ENCODE measurements at regions not wholly inside any gene's neighbourhood (a gene's known extent, or its start where the extent isn't known, plus 50 kb on each side); places are given as distances from the start of the nearest gene placed in this dataset.
A peak's percentile ranks its signal among the peaks of the same experiment; 100 is the strongest.

DNA sequence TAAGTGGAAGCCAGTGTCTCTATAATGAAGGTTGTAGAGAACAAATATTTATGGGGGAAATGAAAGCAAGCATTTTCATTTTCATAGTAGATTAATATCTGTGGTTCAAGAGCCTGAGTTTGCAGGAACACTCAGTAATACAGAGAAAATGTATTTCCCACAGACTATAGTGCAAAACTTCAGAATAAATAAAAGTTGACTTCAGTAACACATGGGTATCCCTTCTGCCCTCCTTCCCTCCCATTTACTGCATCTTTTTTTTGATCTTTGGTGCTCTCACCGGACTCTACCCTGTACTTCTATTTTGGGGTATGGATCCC lies 75.3 kb upstream of the AMN1 start:
- TF ChIP-seq PATZ1 (CRISPR knock-in tag; IDR thresholded peaks at IDR 0.05; ENCODE audit: borderline replicate concordance) (no peak), ZFP36 (IDR thresholded peaks at IDR 0.05; ENCODE audit: low read depth, low read length, partially characterized antibody) (no peak), NCOR1 (IDR thresholded peaks at IDR 0.05) (no peak), GTF2F1 (IDR thresholded peaks at IDR 0.05; ENCODE audit: low read depth, low read length) (no peak), E2F1 (CRISPR knock-in tag; IDR thresholded peaks at IDR 0.05) (no peak), KHSRP (IDR thresholded peaks at IDR 0.05) (no peak), NR3C1 (CRISPR knock-in tag; IDR thresholded peaks at IDR 0.05) (no peak), ZNF764 (CRISPR knock-in tag; IDR thresholded peaks at IDR 0.05; ENCODE audit: low read depth) (no peak), TAF1 (IDR thresholded peaks at IDR 0.05; ENCODE audit: control insufficient read depth, extremely low read depth, insufficient read depth, low read length, severe bottlenecking) (no peak), PHF8 (IDR thresholded peaks at IDR 0.05; ENCODE audit: borderline replicate concordance, low read length) (no peak), SAFB2 (IDR thresholded peaks at IDR 0.05; ENCODE audit: borderline replicate concordance, low read depth, low read length, severe bottlenecking) (no peak), PHB2 (IDR thresholded peaks at IDR 0.05; ENCODE audit: low read depth) (no peak), HLTF (IDR thresholded peaks at IDR 0.05) (no peak)
- TF ChIP-seq, protein P1, sequence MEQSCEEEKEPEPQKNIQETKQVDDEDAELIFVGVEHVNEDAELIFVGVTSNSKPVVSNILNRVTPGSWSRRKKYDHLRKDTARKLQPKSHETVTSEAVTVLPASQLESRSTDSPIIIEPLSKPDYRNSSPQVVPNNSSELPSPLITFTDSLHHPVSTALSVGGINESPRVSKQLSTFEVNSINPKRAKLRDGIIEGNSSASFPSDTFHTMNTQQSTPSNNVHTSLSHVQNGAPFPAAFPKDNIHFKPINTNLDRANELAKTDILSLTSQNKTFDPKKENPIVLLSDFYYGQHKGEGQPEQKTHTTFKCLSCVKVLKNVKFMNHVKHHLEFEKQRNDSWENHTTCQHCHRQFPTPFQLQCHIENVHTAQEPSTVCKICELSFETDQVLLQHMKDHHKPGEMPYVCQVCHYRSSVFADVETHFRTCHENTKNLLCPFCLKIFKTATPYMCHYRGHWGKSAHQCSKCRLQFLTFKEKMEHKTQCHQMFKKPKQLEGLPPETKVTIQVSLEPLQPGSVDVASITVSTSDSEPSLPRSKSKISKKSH (CRISPR knock-in tag; IDR thresholded peaks at IDR 0.05) = no peak
- TF ChIP-seq, protein P2, sequence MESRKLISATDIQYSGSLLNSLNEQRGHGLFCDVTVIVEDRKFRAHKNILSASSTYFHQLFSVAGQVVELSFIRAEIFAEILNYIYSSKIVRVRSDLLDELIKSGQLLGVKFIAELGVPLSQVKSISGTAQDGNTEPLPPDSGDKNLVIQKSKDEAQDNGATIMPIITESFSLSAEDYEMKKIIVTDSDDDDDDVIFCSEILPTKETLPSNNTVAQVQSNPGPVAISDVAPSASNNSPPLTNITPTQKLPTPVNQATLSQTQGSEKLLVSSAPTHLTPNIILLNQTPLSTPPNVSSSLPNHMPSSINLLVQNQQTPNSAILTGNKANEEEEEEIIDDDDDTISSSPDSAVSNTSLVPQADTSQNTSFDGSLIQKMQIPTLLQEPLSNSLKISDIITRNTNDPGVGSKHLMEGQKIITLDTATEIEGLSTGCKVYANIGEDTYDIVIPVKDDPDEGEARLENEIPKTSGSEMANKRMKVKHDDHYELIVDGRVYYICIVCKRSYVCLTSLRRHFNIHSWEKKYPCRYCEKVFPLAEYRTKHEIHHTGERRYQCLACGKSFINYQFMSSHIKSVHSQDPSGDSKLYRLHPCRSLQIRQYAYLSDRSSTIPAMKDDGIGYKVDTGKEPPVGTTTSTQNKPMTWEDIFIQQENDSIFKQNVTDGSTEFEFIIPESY (CRISPR knock-in tag; IDR thresholded peaks at IDR 0.05) = no peak
- no peak overlapping the region for H3K9ac ChIP-seq (ENCODE audit: insufficient read depth in 1 of 2, low read depth in 2 of 2, low read length in 2 of 2)
- ATAC-seq (no peak), FAIRE-seq (no peak), DNase-seq (ENCODE audit: extremely low read depth in 1 of 4, low spot score in 3 of 4) (no peak)
- POLR2A ChIA-PET = no interaction called here
- no peaks in the 10 kb centered on the region for H3K9me1 ChIP-seq (ENCODE audit: control insufficient read depth, insufficient read depth, low read length)
- H2AFZ ChIP-seq (ENCODE audit: low read depth, low read length) = no peak overlapping the region
- 0 out of 2 replicates have a peak, but pooled peaks cover 2% of the 10 kb centered on the region for H3K9me3 ChIP-seq (replicated peaks; ENCODE audit: control insufficient read depth, insufficient read depth, low read depth, low read length)
- no peaks in the 10 kb centered on the region for H3K79me2 ChIP-seq (ENCODE audit: control insufficient read depth, insufficient read depth, low read length)
- no peak overlapping the region for H3K4me2 ChIP-seq (ENCODE audit: insufficient read depth, low read length)
- no peaks in the 10 kb centered on the region; a peak in 1 of 5 replicates for H3K4me1 ChIP-seq (replicated peaks in 1 of 2; ENCODE audit: control insufficient read depth in 2 of 2, insufficient read depth in 2 of 2, low read length in 2 of 2)
- H3K27ac ChIP-seq (ENCODE audit: extremely low read depth, low read depth, low read length) = no peak overlapping the region
- in situ Hi-C loops (cut with MboI) = no loop called here
- H4K20me1 ChIP-seq (replicated peaks; ENCODE audit: control insufficient read depth, insufficient read depth, low read length) = no peaks in the 10 kb centered on the region
- intact Hi-C loops (cut with micrococcal nuclease) = no loop called here
- TSS peak; percentile 91 for BruUV-seq (replicated peaks)
- no peaks in the 10 kb centered on the region for H3K36me3 ChIP-seq (ENCODE audit: control insufficient read depth, insufficient read depth, low read length)
- H3K27me3 ChIP-seq (ENCODE audit: control insufficient read depth in 2 of 2, insufficient read depth in 2 of 2, low read length in 2 of 2) = no peaks in the 10 kb centered on the region
- H3K4me3 ChIP-seq = no peak overlapping the region
- CTCF ChIA-PET (ENCODE audit: low intra/inter-chr PET ratio) = no interaction called here
- WGBS (ENCODE audit: insufficient coverage, low coverage, missing lambda C conversion rate) = 43% methylated on average over 1 of the region's 1 CpG

Measured in K562 (cell line).